Fibroblast of the conjunctiva (primary cell): ENCODE measurements at regions not wholly inside any gene's neighbourhood (a gene's known extent, or its start where the extent isn't known, plus 50 kb on each side); places are given as distances from the start of the nearest gene placed in this dataset.

ENCODE experiments used
- DNase-seq: peaks from one replicate; pipeline ENCODE4 v3.0.0-alpha.2; 2010; ENCODE audit warnings: low read depth

- DNase-seq = no peak
These were observed 72.3 kb downstream of the LINC00237 start for GRCh38 chr20:21033817-21034216.

DNA sequence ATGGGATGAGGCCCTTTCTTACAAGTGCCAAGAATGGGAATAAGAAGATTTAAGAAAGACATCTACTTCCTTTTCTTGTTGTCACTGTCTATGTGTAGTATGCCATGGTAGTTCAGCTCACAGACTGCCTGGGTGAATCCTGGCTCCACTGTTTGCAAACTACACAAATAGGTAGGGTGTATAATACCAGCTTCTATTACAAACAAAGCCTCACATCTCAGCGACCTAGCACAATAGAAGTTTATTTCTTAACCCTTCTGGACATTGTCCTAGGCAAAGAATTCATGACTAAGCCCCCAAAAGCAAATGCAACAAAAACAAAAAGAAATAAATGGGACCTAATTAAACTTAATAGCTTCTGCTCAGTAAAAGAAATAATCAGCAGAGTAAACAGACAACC, 74.5 kb downstream of the LINC00237 start:
- DNase-seq = no peak

DNA sequence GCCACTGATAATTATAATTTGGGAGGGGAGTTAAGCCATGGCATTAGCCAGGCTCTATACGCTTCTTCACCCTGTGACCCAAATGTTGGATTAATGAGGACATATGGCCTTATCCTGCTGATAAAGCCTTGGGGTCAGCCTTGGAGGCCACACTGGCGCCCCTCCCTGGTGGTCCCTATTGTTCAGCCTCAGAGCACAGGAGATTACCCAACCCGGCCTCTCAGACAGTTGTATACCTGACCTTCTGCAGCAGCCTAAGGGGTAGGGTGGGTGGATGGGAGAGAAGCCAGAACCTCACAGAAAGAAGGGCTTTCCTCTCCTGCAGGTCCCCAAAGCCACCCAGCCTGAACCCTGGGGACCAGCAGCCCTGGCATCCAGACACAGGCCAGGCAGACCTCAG, 76.8 kb downstream of the LINC00237 start:
- DNase-seq = no peak

DNA sequence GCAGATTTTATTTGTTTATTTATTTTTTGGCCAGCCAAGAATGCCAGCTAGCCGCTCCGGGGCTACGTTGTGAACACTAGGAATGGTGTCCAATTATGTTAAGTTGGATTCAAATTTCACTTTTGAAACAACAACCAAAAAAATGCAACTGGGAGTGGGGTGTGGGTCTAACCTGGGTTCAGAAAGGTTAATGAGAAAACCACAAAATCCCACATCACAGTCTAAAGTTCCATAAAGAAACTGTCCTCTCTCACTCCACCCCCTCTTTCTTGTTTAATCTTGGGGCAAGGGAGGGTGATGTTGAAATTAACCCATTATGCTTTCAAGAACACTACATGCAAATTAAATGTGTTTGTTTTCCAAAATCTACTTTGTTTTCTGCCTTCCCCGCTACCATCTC, 77.2 kb downstream of the LINC00237 start:
- no peak for DNase-seq

GRCh38 chr20:21028436-21028835, 77.7 kb downstream of the LINC00237 start:
- DNase-seq = no peak

- no peak for DNase-seq
These were observed 78.6 kb downstream of the LINC00237 start for GRCh38 chr20:21027569-21027968.

GRCh38 chr20:21026951-21027350, 79.2 kb downstream of the LINC00237 start:
- DNase-seq = no peak

GRCh38 chr20:21024420-21024819, 81.7 kb downstream of the LINC00237 start:
- DNase-seq = no peak

- DNase-seq = no peak
These were observed 83.2 kb downstream of the LINC00237 start for GRCh38 chr20:21022925-21023324.

GRCh38 chr20:21021472-21021790, 84.7 kb downstream of the LINC00237 start:
- no peak for DNase-seq

- DNase-seq = no peak
These were observed 85.3 kb downstream of the LINC00237 start for GRCh38 chr20:21020659-21021471.

GRCh38 chr20:21019814-21020658, 86.1 kb downstream of the LINC00237 start:
- no peak for DNase-seq

- DNase-seq = no peak
These were observed 86.7 kb downstream of the LINC00237 start for GRCh38 chr20:21019468-21019813.

- DNase-seq = no peak
These were observed 87.6 kb downstream of the LINC00237 start for GRCh38 chr20:21018576-21018975.

- no peak for DNase-seq
These were observed 88.6 kb downstream of the LINC00237 start for GRCh38 chr20:21017528-21018085.

- no peak for DNase-seq
These were observed 89.4 kb downstream of the LINC00237 start for GRCh38 chr20:21016751-21017150.

- DNase-seq = no peak
These were observed 91.6 kb downstream of the LINC00237 start for GRCh38 chr20:21014528-21014927.

- DNase-seq = no peak
These were observed 97.2 kb downstream of the LINC00237 start for GRCh38 chr20:21008951-21009350.

- DNase-seq = no peak
These were observed 99.5 kb downstream of the LINC00237 start for GRCh38 chr20:21006611-21007010.

GRCh38 chr20:21004386-21005076, 101.6 kb downstream of the LINC00237 start:
- no peak for DNase-seq

DNA sequence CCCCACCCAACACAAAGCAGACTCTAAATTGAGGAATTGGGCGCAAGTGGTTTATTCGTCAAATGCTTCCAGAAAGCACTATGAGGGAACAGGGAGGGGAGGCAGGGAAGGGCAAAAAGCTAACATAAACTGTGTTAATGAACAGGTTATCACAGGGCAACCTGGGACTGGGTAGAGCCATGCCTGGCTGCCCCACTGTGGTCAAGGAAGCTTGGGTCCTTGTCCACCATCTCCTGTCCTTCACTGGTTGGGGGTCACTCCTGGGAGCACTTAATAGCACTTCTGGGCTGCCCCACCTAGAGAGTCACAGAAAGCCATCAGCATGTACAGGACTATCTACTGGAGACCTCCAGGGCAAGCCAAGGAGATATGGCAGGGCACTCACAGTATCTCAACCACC, 102.3 kb downstream of the LINC00237 start:
- DNase-seq = no peak

GRCh38 chr20:21002486-21002885, 103.7 kb downstream of the LINC00237 start:
- no peak for DNase-seq

DNA sequence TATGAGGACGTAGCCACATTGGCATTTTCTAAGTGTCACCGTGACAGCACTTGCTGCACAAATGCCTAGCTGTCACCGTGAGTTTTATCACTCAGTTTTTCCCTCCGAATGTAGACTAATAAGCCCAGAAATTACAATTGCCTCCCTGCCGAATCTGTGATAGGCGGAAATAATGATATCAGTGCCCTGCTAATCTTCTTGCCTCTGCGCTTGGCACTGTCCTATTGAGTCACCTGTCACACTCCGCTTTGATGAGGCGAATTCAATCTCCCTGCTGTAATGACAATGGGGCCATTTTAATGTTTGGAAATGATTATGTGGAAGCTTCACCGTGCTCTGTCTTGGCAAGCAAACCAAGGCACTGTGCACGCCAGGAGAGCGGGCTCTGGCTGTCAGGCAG, 112.8 kb downstream of the LINC00237 start:
- DNase-seq = no peak
